Esophagus mucosa (tissue), 1 donor: ENCODE measurements at regions not wholly inside any gene's neighbourhood (a gene's known extent, or its start where the extent isn't known, plus 50 kb on each side); places are given as distances from the start of the nearest gene placed in this dataset.

Experiments used
- ATAC-seq: fragments of 200-7000 bp; cut with Tn5 transposase; one replicate; pipeline ENCODE4 v1.9.1; 2020
- donor health status: DM: yes; HTN: yes; CAD: no.

DNA sequence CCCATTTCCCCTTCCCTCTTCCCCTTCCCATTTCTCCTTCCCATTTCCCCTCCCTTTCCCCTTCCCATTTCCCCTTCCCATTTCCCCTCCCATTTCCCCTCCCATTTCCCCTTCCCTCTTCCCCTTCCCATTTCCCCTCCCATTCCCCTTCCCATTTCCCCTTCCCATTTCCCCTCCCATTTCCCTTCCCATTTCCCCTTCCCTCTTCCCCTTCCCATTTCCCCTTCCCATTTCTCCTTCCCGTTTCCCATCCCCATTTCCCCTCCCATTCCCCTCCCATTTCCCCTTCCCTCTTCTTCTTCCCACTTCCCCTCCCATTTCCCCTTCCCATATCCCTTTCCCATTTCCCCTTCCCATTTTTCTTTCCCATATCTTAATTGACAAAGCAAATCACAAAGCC, 109.0 kb downstream of the OLFM1 start:
- ATAC-seq = no peak

DNA sequence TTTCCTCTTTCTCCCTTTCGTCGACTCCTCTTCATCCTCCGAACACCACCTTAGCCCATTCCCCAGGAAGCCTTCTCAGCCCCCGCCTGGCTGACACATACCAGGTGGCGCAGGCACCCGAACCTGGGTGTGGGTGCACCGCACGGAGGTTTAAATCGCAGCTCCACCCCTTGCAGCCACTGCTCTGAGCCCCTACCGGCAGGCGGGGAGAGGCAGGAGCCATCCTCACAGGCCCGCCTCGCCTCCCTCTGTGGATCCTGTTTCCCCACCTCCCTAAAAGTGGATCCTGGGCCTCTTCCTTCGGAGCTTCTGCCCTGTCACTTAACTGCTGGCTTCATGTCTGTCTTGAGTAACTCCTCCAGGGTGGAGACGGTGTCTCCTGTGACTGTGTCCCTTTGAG, 110.7 kb downstream of the OLFM1 start:
- ATAC-seq = no peak

DNA sequence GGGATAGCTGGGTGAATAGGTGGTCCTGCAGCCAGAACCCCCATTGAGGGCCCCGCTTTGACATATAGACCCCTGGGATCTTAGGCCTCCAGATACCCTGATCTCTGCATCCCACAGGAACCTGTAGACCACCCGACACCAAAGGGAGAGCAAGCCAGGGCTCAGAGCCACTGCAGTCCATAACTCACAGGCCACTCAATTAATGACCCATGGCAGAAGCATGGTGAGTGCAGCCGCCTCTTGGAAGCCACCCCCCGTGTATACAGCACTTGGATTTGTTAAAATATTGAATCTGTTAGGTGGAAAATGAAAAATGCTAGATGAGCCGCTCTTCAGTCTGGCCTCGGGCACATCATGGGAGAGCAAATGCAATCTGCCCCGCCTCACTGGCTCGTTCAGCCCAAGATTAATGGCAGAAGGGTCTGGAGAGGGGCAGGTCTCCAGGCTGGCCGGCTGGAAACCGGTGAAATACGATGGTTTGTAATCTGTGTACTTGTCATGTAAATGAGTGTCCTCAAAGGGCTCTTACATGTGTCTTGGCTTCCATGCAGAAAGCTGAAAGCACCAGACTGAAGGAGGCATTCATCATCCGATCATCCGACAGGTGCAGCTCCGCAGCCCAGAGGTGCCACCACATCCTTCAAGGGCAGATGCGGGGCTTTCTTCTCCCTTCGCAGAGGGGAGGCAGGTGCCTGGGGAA, 111.3 kb downstream of the OLFM1 start:
- ATAC-seq = no peak

DNA sequence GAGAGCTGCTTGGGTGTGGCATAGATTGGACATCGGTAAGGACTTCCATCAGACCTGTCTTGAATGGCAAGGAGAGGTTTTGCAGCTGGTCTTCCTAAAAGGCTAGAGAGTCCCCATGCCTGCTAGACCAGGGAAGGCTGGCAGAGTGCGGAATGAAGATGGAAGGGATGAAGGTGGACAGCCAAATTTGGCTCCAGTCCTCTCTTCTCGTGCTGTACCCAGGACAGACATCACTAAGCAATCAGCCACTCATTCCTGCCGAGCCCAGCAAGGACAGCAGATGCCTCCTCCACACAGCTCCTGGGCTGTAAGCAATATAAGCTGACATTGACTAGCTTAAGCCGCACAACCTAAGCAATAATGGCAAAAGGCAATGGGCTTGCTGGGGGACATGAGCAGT, 112.0 kb downstream of the OLFM1 start:
- no peak for ATAC-seq

DNA sequence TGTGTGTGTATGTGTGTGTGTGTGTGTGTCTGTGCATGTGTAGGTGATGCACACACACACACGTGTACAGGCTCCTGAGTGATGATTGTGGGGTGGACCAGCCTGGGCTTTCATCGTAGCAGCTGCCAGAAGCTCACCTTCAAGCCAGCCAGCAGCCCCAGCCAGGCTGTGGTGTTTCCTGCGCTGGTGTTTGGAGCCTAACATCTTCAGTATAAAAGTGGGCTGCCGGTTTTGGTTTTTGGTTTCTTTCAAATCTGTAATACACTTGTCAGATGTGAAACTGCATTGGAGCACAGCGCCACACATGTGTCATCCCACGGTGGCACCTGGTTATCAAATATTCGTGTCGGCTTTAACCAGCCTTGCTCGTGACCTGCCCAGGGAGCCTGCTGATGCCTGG, 114.2 kb downstream of the OLFM1 start:
- no peak for ATAC-seq

DNA sequence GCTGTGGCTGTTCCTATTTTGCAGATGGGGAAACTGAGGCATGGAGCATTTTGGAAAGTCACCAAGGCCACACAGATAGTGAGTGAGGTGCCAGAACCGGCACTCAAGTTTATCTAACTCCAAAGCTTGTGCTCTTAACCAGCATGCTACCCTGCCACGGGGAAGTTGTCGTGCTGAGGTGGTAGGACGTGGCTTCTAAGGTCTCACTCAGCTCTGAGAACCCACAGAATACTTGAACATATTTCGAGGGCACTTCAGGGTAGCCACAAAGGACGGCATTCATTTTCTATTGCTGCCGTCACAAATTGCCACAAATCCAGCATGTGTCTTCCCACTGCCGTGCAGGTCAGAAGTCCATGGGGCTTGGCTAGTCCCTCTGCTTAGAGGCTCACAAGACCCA, 116.7 kb downstream of the OLFM1 start:
- ATAC-seq = no peak

DNA sequence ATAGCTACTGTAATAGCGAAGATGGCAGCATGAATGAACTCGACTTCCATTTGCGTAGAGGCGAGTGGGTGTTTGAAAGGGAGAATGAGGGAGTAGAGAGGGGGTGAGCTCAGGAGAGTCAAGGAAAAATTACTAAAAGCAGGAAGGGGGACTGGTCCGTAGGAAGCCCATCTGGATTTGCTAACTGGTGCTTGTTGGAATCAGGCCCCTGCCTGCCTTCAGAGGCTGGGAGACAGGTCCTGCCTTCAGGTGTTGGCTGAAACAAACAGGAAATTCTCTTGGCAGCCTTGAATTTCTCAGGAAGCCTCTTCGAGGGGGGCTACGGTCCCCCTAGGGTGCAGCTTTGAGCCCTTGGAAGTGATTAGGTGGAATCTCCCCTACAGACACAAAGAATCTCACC, 121.7 kb downstream of the OLFM1 start:
- ATAC-seq = no peak

DNA sequence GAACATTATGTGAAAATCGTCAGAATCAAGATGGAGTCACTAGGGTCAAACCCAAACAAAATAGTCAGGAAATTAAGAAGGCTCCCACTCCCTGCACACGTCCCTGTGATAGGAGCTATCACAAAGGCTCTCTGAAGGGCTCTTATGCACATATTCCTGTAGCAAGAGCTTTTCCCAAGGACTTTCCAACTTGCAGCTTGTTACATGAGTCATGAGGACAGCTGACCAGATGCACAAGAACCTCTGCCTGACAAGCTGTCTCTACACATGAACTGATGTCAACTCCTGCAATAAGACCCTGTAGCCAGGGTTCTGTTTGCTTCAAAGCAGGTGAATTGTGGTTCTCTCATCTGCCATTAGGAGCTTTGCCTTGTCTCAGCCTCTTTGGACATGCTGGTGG, 122.4 kb downstream of the OLFM1 start:
- no peak for ATAC-seq

DNA sequence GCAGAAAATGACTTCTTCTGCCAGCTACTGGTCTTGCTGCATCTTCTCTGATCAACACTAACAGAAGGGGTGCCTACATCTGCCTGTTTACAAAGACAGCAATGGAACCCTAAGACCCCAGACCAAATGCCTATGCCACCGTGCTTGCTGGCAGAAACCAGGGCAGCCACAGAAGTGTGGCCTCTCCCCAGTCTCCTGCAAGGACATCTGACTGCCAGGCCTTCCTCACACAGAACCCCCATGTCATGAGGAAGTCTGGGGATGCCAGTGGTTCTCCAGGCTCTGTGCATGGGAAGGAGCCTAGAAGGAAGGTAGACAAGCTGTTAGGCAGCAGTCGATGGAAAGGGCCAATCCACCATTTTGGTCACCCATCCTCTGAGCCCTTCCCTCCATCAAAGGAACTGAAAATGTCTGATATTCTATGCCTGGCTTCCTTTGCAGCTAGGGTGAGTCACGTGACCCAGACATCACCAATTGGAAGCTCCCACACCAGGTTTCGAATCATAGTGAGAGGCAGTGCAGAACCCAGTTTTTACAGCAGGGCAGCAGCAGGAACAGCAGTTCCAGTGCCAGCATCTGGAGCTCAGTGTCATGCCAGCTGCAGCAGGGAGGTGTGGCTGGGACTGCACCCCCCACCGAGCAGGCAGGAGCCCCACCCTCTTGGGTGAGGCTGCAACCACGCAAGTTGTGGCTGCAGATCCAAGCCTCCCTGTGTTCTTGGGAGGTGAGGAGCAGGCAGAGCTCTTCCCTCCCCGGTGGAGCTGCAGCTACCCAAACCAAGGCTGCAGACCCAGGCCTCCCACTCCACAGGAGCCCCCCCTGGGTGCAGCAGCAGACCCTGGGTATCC, 123.4 kb downstream of the OLFM1 start:
- ATAC-seq = no peak

DNA sequence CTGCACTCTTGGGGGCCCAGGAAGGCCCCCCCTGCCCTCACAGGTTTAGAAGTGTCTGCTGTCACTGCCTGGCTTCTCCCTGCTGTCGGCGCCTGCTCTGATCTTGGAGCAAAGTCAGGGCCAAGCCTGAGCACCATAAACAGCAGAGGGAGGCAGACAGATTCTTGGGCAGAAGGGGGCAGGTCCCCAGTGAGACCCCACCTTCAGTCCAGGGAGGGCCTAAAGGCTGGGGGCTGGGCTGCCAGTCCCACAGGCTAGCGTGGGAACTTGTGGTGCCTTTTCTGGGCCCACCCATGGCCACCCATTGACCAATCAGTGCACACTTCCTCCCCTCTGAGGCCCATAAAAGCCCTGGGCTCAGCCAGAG, 124.0 kb downstream of the OLFM1 start:
- no peak for ATAC-seq

DNA sequence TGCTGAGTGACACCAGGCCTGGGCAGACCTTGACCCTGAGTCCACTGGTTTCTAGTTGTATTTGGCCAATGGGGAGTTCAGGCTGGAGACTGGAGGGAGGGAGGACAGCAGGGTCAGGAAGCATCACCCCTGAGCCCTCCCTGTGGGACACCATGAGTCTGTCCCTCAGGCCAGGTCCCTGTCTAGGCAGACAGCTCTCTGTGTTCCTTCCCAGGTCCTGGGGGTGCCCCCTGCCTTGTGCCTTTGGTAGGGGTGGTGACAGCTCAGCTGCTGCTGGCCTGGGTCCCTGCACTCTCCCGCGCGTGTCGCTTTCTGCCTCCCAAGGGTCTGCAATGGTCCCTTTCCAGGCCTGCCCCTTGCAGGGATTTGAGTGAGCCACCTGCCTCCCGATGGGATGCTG, 125.5 kb downstream of the OLFM1 start:
- ATAC-seq = no peak

DNA sequence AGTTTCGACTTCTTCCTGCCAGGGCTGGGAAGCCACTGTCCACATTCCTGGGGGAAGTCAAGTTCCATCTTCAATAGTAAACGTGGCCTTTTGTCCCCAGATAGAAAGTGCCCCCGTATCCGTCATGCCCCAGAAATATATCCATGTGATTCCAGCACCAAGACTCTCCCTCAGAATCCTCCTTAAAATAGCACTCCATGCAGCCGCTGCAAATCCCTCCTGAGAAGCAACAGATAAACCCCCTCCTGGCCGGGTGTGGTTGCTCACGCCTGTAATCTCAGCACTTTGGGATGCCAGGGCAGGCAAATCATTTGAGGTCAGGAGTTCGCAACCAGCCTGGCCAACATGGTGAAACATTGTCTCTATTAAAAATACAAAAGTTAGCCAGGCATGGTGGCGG, 126.1 kb downstream of the OLFM1 start:
- no peak for ATAC-seq

DNA sequence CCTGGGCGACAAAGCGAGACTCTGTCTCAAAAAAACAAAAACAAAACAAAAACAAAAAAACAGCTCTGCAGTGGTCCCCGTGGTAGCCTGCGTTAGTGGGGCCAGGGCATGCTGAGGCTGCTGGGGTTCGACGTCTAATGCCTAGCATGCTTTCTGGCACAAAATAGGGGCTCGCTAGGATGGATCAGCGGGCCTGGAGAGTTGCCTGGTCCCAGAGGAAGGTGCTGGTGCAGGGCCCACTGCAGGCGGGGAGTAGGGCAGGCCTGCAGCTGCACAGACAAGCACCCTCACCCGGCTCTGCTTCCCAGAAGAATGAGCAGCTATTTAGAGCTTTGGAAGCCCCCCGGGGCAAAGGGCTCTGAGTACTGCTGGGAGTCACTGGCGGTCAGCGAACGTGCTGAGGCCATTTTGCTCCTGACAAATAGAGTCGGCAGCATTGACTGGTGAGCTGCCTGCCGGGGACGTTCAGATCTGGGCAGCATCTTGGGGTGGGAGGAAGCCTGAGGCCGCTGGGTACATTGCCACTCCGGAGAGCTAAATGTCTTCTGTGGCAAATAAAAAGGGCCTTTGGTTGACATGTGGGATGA, 126.7 kb downstream of the OLFM1 start:
- ATAC-seq = no peak

DNA sequence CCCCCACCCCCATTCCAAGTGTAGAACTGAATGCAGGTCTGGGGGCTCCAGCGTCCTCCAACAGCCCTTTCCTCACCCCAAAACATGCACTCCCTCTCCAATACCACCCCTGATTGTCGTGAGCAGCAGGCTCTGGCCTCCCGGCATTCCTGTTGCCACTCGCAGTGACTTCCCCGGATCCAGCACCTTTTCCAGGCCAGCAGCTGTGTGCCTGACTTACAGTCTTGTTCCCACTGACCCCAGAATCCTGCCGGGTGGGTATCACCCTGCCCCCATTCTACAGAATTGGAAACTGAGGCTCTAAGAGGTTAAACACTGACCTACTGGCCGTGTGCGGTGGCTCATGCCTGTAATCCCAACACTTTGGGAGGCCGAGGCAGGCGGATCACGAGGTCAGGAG, 127.2 kb downstream of the OLFM1 start:
- no peak for ATAC-seq

DNA sequence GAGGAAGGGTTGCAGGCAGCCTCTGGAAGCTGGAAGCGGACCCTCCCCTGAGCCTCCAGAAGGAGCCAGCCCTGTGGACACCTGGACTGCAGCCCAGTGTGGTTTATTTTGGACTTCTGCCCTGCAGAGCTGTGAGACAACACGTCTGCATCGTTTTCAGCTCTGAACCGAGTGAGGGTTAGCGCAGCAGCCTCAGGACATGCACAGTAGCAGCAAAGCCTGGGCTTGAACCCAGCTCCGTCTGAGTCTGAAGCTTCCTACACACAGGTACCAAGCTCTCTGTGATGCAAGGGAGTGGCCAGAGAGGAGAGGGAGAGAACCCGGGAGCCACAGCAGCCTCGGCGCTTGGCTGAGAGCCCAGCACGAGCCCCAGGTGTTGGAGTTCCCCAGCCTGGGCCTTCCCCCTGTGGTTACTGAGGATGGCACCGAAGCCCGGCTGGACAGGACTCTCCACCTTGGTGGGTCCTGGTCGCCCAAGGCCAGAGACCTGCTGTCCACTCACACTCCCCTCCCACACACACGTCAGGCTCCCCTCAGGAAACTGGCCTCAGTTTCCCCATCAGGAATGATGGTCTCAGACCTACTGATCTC, 128.2 kb downstream of the OLFM1 start:
- ATAC-seq = no peak

DNA sequence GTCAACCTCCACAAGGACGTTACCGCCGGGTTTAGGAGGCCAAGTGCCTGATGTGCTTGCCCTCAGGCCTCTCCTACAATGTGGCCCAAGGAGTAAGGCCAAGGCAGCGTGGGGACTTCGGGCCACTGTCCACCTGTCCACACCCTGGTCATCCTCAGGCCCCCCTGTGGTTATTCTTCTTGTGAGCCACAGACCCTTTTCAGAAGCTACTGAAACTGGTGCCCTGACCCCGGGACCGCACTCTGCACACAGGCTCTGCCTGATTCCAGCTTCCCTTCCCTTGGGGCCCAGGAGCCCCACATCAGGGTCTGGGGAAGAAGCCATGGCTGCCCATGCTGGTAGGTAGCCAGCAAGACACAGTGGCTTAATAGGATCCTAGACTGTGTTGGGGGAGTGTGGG, 128.8 kb downstream of the OLFM1 start:
- ATAC-seq = no peak

DNA sequence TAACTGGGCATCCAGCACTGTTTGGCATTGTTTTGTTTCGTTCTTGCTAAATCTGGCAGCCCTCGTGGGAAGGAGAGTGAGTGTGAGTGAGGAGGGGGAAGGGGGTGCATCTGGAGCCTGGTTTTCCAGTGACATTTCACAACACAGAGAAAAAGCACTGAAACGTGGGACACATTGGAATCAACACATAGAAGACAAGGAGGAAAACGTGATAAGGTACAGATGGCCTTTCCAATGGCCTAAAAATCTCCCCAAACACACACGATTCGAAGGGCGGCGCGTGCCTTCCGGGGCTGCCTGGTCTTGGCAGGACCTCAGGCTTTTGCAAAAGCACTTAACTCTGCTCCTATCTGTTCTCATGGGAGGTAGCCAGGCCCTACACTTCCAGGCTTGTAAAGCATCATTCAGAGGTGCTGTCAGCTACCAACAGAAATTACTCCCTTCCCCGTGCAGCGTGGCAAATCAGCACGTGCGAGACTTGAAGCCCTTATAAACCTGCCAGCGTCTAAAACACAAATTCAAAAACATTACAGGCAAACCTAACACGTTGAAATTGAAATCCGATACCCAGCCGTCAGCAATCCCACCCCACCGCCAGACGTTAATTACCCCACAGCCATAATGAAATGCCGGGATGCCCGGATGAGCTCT, 129.4 kb downstream of the OLFM1 start:
- ATAC-seq = no peak

DNA sequence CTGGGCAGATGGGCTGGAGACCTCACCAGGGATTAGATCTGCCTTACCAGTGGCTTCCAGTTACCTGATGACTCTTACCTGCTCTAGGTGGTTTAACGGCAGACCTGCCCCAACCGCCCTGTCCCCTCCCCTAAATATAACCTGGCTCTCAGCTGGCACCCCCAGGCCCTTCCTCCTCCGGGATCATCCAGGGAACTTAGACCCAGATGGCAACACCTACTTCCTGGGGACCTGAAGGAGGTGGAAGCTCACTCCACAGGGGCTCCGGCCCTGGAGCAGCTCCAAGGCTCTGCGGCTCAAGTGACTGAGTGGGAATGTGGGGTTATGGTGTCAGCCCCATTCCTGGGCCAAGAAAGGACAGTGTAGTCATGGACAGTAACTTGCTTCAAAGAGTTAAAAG, 130.4 kb downstream of the OLFM1 start:
- ATAC-seq = no peak

DNA sequence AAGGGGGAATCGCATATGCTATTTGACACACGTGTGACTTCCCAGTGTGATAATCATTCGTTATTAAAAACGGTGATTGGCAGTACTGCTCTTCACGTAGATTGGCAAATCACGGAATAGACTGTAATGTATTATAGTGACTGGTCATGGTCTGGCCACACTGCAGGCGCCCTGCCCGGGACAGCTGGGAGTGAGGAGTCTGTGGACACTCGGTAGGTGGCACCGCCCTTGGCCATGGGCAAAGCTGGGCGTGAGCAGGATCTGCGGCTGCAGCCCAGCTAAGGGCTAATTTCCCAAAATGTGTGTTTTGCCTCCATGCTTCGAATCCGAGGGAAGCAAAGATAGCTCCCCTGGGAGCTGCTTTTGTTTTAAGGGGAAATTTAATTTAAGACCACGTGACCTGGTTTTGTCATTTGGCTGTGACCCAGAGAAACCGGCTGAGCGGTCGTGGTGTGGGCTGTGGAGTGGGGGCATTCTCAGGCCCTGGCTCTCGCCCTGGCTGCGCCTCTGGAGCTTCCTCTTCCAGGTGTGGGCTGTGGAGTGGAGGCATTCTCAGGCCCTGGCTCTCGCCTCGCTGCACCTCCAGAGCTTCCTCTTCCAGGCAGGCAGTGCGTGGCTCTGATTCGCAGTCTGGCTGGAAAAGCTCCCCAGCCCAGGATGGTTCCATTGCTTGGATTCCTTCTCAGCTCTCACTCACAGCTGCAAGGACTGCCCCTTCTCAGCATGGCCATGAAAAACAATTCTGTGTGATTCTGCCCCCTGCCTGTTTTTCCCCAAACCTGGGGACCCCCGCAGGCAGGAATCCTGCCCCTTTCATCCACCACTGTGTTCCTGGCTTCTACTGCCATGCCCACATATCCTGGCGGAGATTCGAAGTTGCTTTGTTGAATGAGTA, 131.1 kb downstream of the OLFM1 start:
- ATAC-seq = no peak

DNA sequence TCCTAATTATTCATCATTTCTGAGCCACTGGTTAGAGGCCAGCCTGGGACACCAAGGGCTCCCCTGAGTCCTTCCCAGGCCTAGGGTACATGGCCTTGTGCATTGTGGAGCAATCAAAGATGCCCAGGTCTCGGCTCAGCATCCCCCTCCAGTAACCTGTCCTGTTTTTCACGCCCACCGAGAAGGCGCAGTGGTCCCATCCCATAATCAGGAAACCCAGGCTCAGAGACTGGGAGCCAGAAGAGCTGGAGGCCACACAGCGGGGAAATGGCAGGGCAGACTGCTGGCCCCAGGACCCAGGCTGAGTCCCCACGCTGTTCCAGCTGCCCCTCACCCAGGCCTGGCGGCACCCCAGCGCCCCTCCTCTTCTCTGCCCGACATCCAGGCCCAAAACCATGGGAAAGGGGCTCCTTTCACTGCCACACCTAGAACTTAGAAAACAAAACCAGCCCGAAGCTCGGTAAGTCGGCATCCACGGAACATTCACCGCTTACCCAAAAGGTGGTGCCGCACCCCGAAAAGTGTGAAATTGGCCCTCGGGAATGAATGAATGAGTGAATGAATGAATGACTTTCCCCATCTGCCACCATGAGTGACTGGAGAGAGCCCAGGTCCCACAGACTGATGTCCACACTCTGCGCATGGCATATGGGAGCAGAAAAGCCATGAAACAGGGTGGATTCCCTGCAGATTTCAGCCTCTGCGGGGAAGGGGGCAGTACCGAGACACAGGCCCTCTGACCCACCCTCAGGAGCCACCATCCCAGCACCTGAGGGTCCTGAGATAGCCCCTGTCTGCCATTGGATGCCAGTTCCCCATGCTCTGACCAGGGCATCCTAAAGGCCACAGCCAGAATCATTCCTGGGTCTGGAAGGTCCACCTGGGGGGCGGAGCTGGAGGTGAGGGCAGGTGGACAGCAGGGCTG, 132.5 kb downstream of the OLFM1 start:
- no peak for ATAC-seq
